Sigmoid colon (tissue), 6 donors: ENCODE measurements at regions not wholly inside any gene's neighbourhood (a gene's known extent, or its start where the extent isn't known, plus 50 kb on each side); places are given as distances from the start of the nearest gene placed in this dataset.

Experiments used
- DNase-seq: peaks from one replicate; pipeline ENCODE4 v3.0.0-alpha.2; 2019
- H3K27ac ChIP-seq, 4 donors: fragments of 200-600 bp; sonication (generic); one replicate each; pipeline ENCODE4 v1.5.1; 2016 to 2019; ENCODE audit warnings: mild to moderate bottlenecking in 1 of 4
- H3K27me3 ChIP-seq, 3 donors: fragments of 200-600 bp; sonication (generic); one replicate each; pipeline ENCODE4 v1.5.1; 2019; ENCODE audit warnings: mild to moderate bottlenecking in 1 of 3
- H3K36me3 ChIP-seq, 4 donors: fragments of 200-600 bp; sonication (generic); one replicate each; pipeline ENCODE4 v1.5.1; 2016 to 2019
- H3K4me1 ChIP-seq, 4 donors: fragments of 200-600 bp; sonication (generic); one replicate each; pipeline ENCODE4 v1.5.1; 2017 to 2019
- H3K4me3 ChIP-seq, 4 donors: fragments of 200-600 bp; sonication (generic); one replicate each; pipeline ENCODE4 v1.5.1; 2017 to 2019; ENCODE audit warnings: mild to moderate bottlenecking in 2 of 4, moderate library complexity in 1 of 4
- H3K9me3 ChIP-seq, 4 donors: fragments of 200-600 bp in 3 of 4; sonication (generic) in 3 of 4; one replicate each; pipeline versions ENCODE4 v1.5.1 to v1.6.1; 2013 to 2019
- EP300 ChIP-seq, 4 donors: sonication (generic); formaldehyde crosslinking; IDR thresholded peaks; one replicate each; pipeline ENCODE4 v1.6.1; 2017; ENCODE audit warnings: antibody characterized with exemption in 4 of 4
- POLR2A ChIP-seq, 2 donors: fragments of 450-650 bp; IDR thresholded peaks; one replicate each; pipeline ENCODE4 v1.6.1; 2016; ENCODE audit warnings: antibody characterized with exemption in 2 of 2, mild to moderate bottlenecking in 2 of 2, moderate library complexity in 2 of 2
- POLR2AphosphoS5 ChIP-seq, 4 donors: sonication (generic); formaldehyde crosslinking; IDR thresholded peaks; one replicate each; pipeline ENCODE4 v1.6.1; 2017; ENCODE audit warnings: antibody characterized with exemption in 4 of 4
- WGBS, 2 donors: extraction: QIAGEN DNeasy Blood & Tissue Kit; methylation state at CpG; one replicate each; pipeline ENCODE4 v1.1.7; 2013; 5-methylcytosine and 5-hydroxymethylcytosine counted together
- intact Hi-C: fragments of 100-400 bp; cut with DNase I; formaldehyde crosslinking; loops from one replicate; pipeline ENCODE4 v1.15.1; 2023
- TF ChIP-seq, protein P1 (sequence below), 4 experiments: fragments of 450-650 bp in 3 of 4; fragments of 200-600 bp in 1 of 4; IDR thresholded peaks; one replicate each; pipeline ENCODE4 v1.5.1; 2016 to 2019; ENCODE audit warnings: antibody characterized with exemption in 4 of 4, mild to moderate bottlenecking in 3 of 4, moderate library complexity in 2 of 4
- donor health status: healthy with polysubstance abuse.
- donor health status: healthy.

DNA sequence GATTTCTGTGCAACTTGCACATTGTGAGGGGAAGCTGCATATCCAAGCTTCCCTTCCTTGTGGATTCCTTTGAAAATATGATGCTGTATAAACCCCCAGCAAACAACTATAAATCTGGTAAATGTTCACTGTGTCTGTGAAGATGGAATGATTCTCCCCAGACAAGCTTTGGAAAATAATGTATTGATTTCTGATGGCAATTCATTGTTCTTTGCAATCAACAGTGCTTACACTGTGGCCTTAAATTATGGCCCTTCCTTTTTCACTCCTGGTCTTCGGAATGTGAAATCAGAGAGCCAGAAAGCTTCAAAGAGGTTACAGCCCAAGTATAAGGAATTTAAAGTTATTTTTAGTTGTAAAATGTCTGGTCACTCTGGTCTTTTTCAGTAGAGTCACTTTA, 308.8 kb downstream of the CBLN4 start:
- no peak for DNase-seq
- Histone ChIP-seq H3K9me3 (no peaks in the 10 kb centered on the region), H3K4me3 (no peak overlapping the region), H3K27me3 (no peaks in the 10 kb centered on the region), H3K27ac (no peak overlapping the region), H3K4me1 (peaks cover 0 to 6% (median 0%) of the 10 kb centered on the region in 4 donors), H3K36me3 (no peaks in the 10 kb centered on the region)
- intact Hi-C loops: no loop called here
- 65 to 85% methylated on average over 1 of the region's 1 CpG for WGBS, 2 donors
- TF ChIP-seq, protein P1, sequence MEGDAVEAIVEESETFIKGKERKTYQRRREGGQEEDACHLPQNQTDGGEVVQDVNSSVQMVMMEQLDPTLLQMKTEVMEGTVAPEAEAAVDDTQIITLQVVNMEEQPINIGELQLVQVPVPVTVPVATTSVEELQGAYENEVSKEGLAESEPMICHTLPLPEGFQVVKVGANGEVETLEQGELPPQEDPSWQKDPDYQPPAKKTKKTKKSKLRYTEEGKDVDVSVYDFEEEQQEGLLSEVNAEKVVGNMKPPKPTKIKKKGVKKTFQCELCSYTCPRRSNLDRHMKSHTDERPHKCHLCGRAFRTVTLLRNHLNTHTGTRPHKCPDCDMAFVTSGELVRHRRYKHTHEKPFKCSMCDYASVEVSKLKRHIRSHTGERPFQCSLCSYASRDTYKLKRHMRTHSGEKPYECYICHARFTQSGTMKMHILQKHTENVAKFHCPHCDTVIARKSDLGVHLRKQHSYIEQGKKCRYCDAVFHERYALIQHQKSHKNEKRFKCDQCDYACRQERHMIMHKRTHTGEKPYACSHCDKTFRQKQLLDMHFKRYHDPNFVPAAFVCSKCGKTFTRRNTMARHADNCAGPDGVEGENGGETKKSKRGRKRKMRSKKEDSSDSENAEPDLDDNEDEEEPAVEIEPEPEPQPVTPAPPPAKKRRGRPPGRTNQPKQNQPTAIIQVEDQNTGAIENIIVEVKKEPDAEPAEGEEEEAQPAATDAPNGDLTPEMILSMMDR (IDR thresholded peaks at IDR 0.05): no peak
- TF ChIP-seq POLR2AphosphoS5 (IDR thresholded peaks at IDR 0.05) (no peak), EP300 (IDR thresholded peaks at IDR 0.05) (no peak), POLR2A (IDR thresholded peaks at IDR 0.05) (no peak)

DNA sequence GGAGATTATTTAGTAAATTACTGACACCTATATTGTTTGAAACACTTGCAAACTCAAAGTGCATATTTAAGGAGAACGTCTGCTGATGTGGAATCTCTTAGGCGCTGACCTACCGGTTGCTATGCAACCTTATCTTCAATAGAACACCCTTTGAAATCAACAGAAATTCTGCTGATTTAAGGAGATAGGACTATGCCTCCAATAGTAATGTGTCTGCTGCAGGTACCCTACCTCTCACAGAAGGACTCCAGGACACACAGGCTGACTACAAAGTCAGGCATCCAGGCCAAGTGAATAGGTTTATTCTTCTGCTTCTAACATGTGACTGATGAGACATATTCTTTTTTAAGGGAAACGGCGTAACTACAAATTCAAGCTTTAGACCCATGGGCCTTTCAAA, 311.7 kb downstream of the CBLN4 start:
- H3K4me1 ChIP-seq: peaks cover 0 to 6% (median 0%) of the 10 kb centered on the region in 4 donors
- H3K27me3 ChIP-seq: no peaks in the 10 kb centered on the region
- intact Hi-C loops: no loop called here
- WGBS, 2 donors: 47 to 73% methylated on average over 5 of the region's 5 CpGs
- H3K36me3 ChIP-seq: no peaks in the 10 kb centered on the region
- no peak overlapping the region for H3K27ac ChIP-seq
- TF ChIP-seq EP300 (IDR thresholded peaks at IDR 0.05) (no peak), POLR2AphosphoS5 (IDR thresholded peaks at IDR 0.05) (no peak), POLR2A (IDR thresholded peaks at IDR 0.05) (no peak)
- TF ChIP-seq, protein P1 (IDR thresholded peaks at IDR 0.05): no peak
- DNase-seq: no peak
- H3K9me3 ChIP-seq: no peaks in the 10 kb centered on the region
- H3K4me3 ChIP-seq: no peak overlapping the region

DNA sequence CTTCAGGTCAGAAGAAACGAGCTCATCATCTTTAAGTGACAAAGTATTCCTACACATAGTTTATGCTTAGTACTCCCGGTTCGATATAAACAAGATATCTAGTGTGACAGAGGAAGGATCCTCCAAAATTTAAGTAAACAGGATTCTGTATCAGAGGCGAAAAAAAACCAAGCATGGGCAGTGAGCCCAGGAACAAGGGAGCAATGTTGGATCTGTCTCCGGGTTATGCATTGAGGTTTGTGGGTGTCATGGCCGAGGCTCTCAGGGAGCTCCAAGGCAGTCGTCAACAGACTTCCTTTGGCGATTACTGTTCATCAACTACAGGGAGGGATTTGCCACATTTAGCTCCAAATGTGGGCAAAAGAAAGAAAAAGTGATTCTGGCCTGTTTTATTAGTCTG, 319.5 kb downstream of the CBLN4 start:
- Histone ChIP-seq H3K27ac (no peak overlapping the region), H3K9me3 (no peaks in the 10 kb centered on the region), H3K27me3 (no peaks in the 10 kb centered on the region), H3K36me3 (no peaks in the 10 kb centered on the region), H3K4me3 (no peak overlapping the region), H3K4me1 (peaks cover 0 to 7% (median 3%) of the 10 kb centered on the region in 4 donors)
- 70 to 82% methylated on average over 8 of the region's 8 CpGs for WGBS, 2 donors
- no peak for DNase-seq
- intact Hi-C loops: no loop called here
- TF ChIP-seq, protein P1 (IDR thresholded peaks at IDR 0.05): no peak
- TF ChIP-seq EP300 (IDR thresholded peaks at IDR 0.05) (no peak), POLR2A (IDR thresholded peaks at IDR 0.05) (no peak), POLR2AphosphoS5 (IDR thresholded peaks at IDR 0.05) (no peak)

DNA sequence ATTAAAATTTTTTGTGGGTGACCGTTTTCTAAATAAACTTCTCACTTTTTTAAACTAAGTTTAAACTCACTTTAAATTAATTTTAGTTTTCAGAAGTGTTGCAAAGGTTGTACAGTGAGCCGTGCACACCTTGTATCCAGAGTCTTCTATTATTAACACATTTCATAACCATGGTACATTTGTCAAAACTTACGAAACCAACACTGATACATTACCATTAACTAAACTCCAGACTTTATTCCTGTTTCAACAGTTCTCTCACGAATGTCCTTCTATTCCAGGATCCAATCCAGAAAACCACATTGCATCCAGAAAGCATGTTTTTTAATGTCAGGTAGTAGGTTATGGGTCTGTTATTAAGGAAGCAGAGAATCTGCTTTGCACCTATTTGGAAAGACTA, 319.9 kb downstream of the CBLN4 start:
- no peaks in the 10 kb centered on the region for H3K27me3 ChIP-seq
- H3K27ac ChIP-seq: no peak overlapping the region
- no peak for TF ChIP-seq POLR2A (IDR thresholded peaks at IDR 0.05)
- no peak for TF ChIP-seq POLR2AphosphoS5 (IDR thresholded peaks at IDR 0.05)
- TF ChIP-seq EP300 (IDR thresholded peaks at IDR 0.05): no peak
- TF ChIP-seq, protein P1 (IDR thresholded peaks at IDR 0.05): no peak
- no peaks in the 10 kb centered on the region for H3K36me3 ChIP-seq
- intact Hi-C loops: no loop called here
- DNase-seq: no peak
- H3K4me1 ChIP-seq: peaks cover 0 to 7% (median 3%) of the 10 kb centered on the region in 4 donors
- H3K9me3 ChIP-seq: no peaks in the 10 kb centered on the region
- H3K4me3 ChIP-seq: no peak overlapping the region
- 79 to 80% methylated on average over 4 of the region's 4 CpGs for WGBS, 2 donors

DNA sequence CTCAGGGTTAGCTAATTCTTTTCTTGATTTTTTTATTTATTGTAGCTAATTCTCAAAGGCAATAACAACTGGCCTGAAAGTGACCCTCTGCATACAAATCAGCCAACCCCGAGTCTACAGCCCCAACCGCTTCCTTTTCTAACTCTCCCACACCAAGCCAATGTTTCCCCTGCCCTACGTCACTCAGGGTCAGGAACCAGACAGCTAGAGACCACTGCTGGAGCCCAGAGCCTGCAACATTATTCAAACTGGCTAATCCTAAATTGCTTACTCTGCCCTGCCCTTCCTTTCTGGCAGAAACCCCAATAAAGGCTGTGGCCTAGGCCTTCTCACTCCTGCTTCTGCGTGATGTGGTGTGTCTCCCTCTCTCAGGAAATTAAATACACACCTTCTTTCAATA, 320.7 kb downstream of the CBLN4 start:
- Histone ChIP-seq H3K4me1 (peaks cover 0 to 7% (median 3%) of the 10 kb centered on the region in 4 donors), H3K27ac (no peak overlapping the region), H3K36me3 (no peaks in the 10 kb centered on the region), H3K9me3 (no peaks in the 10 kb centered on the region), H3K27me3 (no peaks in the 10 kb centered on the region), H3K4me3 (no peak overlapping the region)
- no peak for TF ChIP-seq POLR2AphosphoS5 (IDR thresholded peaks at IDR 0.05)
- TF ChIP-seq EP300 (IDR thresholded peaks at IDR 0.05): no peak
- intact Hi-C loops: no loop called here
- WGBS, 2 donors: 46 to 54% methylated on average over 4 of the region's 4 CpGs
- DNase-seq: no peak
